Testis (tissue), 2 donors: ENCODE measurements at regions not wholly inside any gene's neighbourhood (a gene's known extent, or its start where the extent isn't known, plus 50 kb on each side); places are given as distances from the start of the nearest gene placed in this dataset.
"Not testable (repeated sequence)": the region's sequence is repeated elsewhere in the genome, so short reads cannot be mapped to it uniquely, and the experiment has no call there.

Experiments
- POLR2A ChIP-seq: fragments of 450-650 bp; IDR thresholded peaks from one replicate; pipeline ENCODE4 v1.6.1; 2017; ENCODE audit warnings: antibody characterized with exemption, mild to moderate bottlenecking, moderate library complexity
- TF ChIP-seq, protein P1 (sequence below), 3 experiments: fragments of 450-650 bp in 2 of 3; fragments of 200-600 bp in 1 of 3; sonication (generic) in 1 of 3; IDR thresholded peaks; one replicate each; pipeline ENCODE4 v1.5.1; 2016 to 2019; ENCODE audit warnings: antibody characterized with exemption in 3 of 3, mild to moderate bottlenecking in 2 of 3, moderate library complexity in 1 of 3

GRCh38 chr7:32747443-32748148 is 144.0 kb downstream of the KBTBD2 start:
- TF ChIP-seq, protein P1, sequence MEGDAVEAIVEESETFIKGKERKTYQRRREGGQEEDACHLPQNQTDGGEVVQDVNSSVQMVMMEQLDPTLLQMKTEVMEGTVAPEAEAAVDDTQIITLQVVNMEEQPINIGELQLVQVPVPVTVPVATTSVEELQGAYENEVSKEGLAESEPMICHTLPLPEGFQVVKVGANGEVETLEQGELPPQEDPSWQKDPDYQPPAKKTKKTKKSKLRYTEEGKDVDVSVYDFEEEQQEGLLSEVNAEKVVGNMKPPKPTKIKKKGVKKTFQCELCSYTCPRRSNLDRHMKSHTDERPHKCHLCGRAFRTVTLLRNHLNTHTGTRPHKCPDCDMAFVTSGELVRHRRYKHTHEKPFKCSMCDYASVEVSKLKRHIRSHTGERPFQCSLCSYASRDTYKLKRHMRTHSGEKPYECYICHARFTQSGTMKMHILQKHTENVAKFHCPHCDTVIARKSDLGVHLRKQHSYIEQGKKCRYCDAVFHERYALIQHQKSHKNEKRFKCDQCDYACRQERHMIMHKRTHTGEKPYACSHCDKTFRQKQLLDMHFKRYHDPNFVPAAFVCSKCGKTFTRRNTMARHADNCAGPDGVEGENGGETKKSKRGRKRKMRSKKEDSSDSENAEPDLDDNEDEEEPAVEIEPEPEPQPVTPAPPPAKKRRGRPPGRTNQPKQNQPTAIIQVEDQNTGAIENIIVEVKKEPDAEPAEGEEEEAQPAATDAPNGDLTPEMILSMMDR (IDR thresholded peaks at IDR 0.05), result not testable (repeated sequence)
- TF ChIP-seq POLR2A, result not testable (repeated sequence)
